HepG2 (cell line): ENCODE measurements at regions not wholly inside any gene's neighbourhood (a gene's known extent, or its start where the extent isn't known, plus 50 kb on each side); places are given as distances from the start of the nearest gene placed in this dataset.

Experiments
- CTCF ChIP-seq: sonication (generic); formaldehyde crosslinking; IDR thresholded peaks from 2 replicates; pipeline ENCODE4 v1.5.0; 2020; ENCODE audit warnings: mild to moderate bottlenecking, missing genetic modification reagents, moderate library complexity
- HMG20B ChIP-seq: conservative IDR thresholded peaks from 2 replicates; pipeline ENCODE4 v1.6.1; 2016; ENCODE audit warnings: missing genetic modification reagents, missing compliant biosample characterization
- KDM6A ChIP-seq: IDR thresholded peaks from 2 replicates; pipeline ENCODE4 v1.6.1; 2016; ENCODE audit warnings: low read depth
- KLF9 ChIP-seq: IDR thresholded peaks from 2 replicates; pipeline ENCODE4 v1.6.1; 2016; ENCODE audit warnings: low read depth
- MAFK ChIP-seq, 2 experiments: IDR thresholded peaks in 1 of 2; conservative IDR thresholded peaks in 1 of 2; 2 replicates each; pipeline ENCODE4 v1.6.1; 2011; ENCODE audit warnings: improper control_type of control experiment in 2 of 2, low read length in 2 of 2
- NR1H2 ChIP-seq: sonication (generic); formaldehyde crosslinking; IDR thresholded peaks from 2 replicates; pipeline ENCODE4 v1.8.1; 2022; ENCODE audit warnings: low read depth, missing genetic modification reagents, borderline replicate concordance
- PRDM4 ChIP-seq: sonication (generic); formaldehyde crosslinking; IDR thresholded peaks from 2 replicates; pipeline ENCODE4 v1.9.0; 2021; ENCODE audit warnings: missing genetic modification reagents, borderline replicate concordance
- REST ChIP-seq, 2 experiments: IDR thresholded peaks; 2 replicates each; pipeline ENCODE4 v1.6.1; 2011 to 2012; ENCODE audit warnings: low read length in 2 of 2, borderline replicate concordance in 1 of 2, low read depth in 1 of 2, mild to moderate bottlenecking in 1 of 2, moderate library complexity in 1 of 2
- TSC22D2 ChIP-seq: sonication (generic); formaldehyde crosslinking; IDR thresholded peaks from 2 replicates; pipeline ENCODE4 v1.5.1; 2020; ENCODE audit warnings: missing genetic modification reagents, mild to moderate bottlenecking, borderline replicate concordance
- ZIK1 ChIP-seq: sonication (generic); formaldehyde crosslinking; IDR thresholded peaks from 2 replicates; pipeline ENCODE4 v1.5.0; 2020; ENCODE audit warnings: mild to moderate bottlenecking, low read depth, missing genetic modification reagents, borderline replicate concordance

- TF ChIP-seq CTCF (CRISPR knock-in tag): no peak
- no peak for TF ChIP-seq REST (IDR thresholded peaks at IDR 0.05; ENCODE audit: borderline replicate concordance in 1 of 2, low read depth in 1 of 2, low read length in 2 of 2)
- TF ChIP-seq ZIK1 (CRISPR knock-in tag): no peak
- TF ChIP-seq HMG20B (CRISPR knock-in tag): no peak
- no peak for TF ChIP-seq NR1H2
- TF ChIP-seq PRDM4 (CRISPR knock-in tag): no peak
- TF ChIP-seq KDM6A (CRISPR knock-in tag): no peak
- TF ChIP-seq KLF9 (CRISPR knock-in tag): no peak
- no peak for TF ChIP-seq MAFK (conservative IDR thresholded peaks at IDR 0.05 in 1 of 2, IDR thresholded peaks at IDR 0.05 in 1 of 2; ENCODE audit: low read length in 2 of 2)
- no peak for TF ChIP-seq TSC22D2 (CRISPR knock-in tag)
Observed at GRCh38 chr4:32841217-32841616, 2121.0 kb downstream of the PCDH7 start.
